OCI-LY1 (cell line): ENCODE measurements at regions not wholly inside any gene's neighbourhood (a gene's known extent, or its start where the extent isn't known, plus 50 kb on each side); places are given as distances from the start of the nearest gene placed in this dataset.

Experiments used
- H2AFZ ChIP-seq: fragments of 200-600 bp; sonication (generic), shearing (Covaris generic); 2 replicates; pipeline ENCODE4 v1.6.0; 2014; ENCODE audit warnings: antibody characterized with exemption, mild to moderate bottlenecking, low read length
- H3F3A ChIP-seq: fragments of 200-600 bp; sonication (generic), shearing (Covaris generic); 2 replicates; pipeline ENCODE4 v1.6.0; 2014; ENCODE audit warnings: mild to moderate bottlenecking, antibody characterized with exemption, low read length, moderate library complexity; ENCODE audit not compliant: insufficient read depth
- H3K27ac ChIP-seq: fragments of 200-600 bp; sonication (generic); 2 replicates; pipeline ENCODE4 v1.5.1; 2014; ENCODE audit warnings: low read length, mixed run types, mild to moderate bottlenecking, low read depth; ENCODE audit not compliant: poor library complexity, severe bottlenecking
- H3K27me3 ChIP-seq: fragments of 200-600 bp; sonication (generic); 2 replicates; pipeline ENCODE4 v1.6.0; 2014; ENCODE audit warnings: antibody characterized with exemption, mild to moderate bottlenecking, low read length, moderate library complexity; ENCODE audit not compliant: insufficient read depth
- H3K36me3 ChIP-seq: fragments of 200-600 bp; sonication (generic); 2 replicates; pipeline ENCODE4 v1.6.1; 2014; ENCODE audit warnings: mild to moderate bottlenecking, antibody characterized with exemption, low read length, moderate library complexity, mixed read lengths; ENCODE audit not compliant: insufficient read depth
- H3K4me1 ChIP-seq: fragments of 200-600 bp; sonication (generic); 2 replicates; pipeline ENCODE4 v1.5.1; 2014; ENCODE audit warnings: mild to moderate bottlenecking, low read length, moderate library complexity; ENCODE audit not compliant: insufficient read depth, severe bottlenecking
- H3K4me2 ChIP-seq: fragments of 200-600 bp; sonication (generic), shearing (Covaris generic); 2 replicates; pipeline ENCODE4 v1.6.1; 2014; ENCODE audit warnings: low read length
- H3K4me3 ChIP-seq: fragments of 200-600 bp; sonication (generic); 2 replicates; pipeline ENCODE4 v1.5.1; 2014; ENCODE audit warnings: low read length, low read depth, mild to moderate bottlenecking, mixed read lengths; ENCODE audit not compliant: poor library complexity, severe bottlenecking
- H3K79me2 ChIP-seq: fragments of 200-600 bp; shearing (Covaris generic); 2 replicates; pipeline ENCODE4 v1.6.1; 2016; ENCODE audit warnings: mixed run types, low read length, mixed read lengths; ENCODE audit not compliant: insufficient read depth
- H3K9ac ChIP-seq: fragments of 200-600 bp; sonication (generic), shearing (Covaris generic); 2 replicates; pipeline ENCODE4 v1.6.1; 2014; ENCODE audit warnings: mild to moderate bottlenecking, low read length, mixed read lengths
- H3K9me2 ChIP-seq: fragments of 200-600 bp; sonication (generic), shearing (Covaris generic); 2 replicates; pipeline ENCODE4 v1.6.1; 2014; ENCODE audit warnings: low read depth, mild to moderate bottlenecking, low read length, mixed read lengths
- H3K9me3 ChIP-seq: fragments of 200-600 bp; shearing (Covaris generic); 2 replicates; pipeline ENCODE4 v1.6.1; 2014; ENCODE audit warnings: low read length, mixed read lengths
- H4K20me1 ChIP-seq: fragments of 200-600 bp; sonication (generic), shearing (Covaris generic); 2 replicates; pipeline ENCODE4 v1.6.0; 2016; ENCODE audit warnings: mild to moderate bottlenecking, low read length; ENCODE audit not compliant: insufficient read depth
- EZH2 ChIP-seq: fragments of 200-600 bp; sonication (generic), shearing (Covaris generic); IDR thresholded peaks from 2 replicates; pipeline ENCODE4 v1.8.0; 2017; ENCODE audit warnings: borderline replicate concordance, mixed run types, mild to moderate bottlenecking, antibody characterized with exemption, low read length, moderate library complexity, mixed read lengths
- TF ChIP-seq, protein P1 (sequence below): fragments of 200-600 bp; sonication (generic), shearing (Covaris generic); IDR thresholded peaks from 2 replicates; pipeline ENCODE4 v1.5.1; 2017; ENCODE audit warnings: mild to moderate bottlenecking, antibody characterized with exemption, low read length, moderate library complexity, mixed read lengths

GRCh38 chr12:25906651-25907340 lies 51.7 kb upstream of the RASSF8 start:
- H3F3A ChIP-seq = no peaks in the 10 kb centered on the region
- no peaks in the 10 kb centered on the region for H3K27me3 ChIP-seq
- H4K20me1 ChIP-seq = no peaks in the 10 kb centered on the region
- H2AFZ ChIP-seq = no peak overlapping the region
- no peak overlapping the region for H3K9ac ChIP-seq
- no peaks in the 10 kb centered on the region for H3K4me1 ChIP-seq
- H3K4me3 ChIP-seq = no peak overlapping the region
- H3K4me2 ChIP-seq = no peak overlapping the region
- H3K36me3 ChIP-seq = no peaks in the 10 kb centered on the region
- H3K27ac ChIP-seq = no peak overlapping the region
- TF ChIP-seq, protein P1, sequence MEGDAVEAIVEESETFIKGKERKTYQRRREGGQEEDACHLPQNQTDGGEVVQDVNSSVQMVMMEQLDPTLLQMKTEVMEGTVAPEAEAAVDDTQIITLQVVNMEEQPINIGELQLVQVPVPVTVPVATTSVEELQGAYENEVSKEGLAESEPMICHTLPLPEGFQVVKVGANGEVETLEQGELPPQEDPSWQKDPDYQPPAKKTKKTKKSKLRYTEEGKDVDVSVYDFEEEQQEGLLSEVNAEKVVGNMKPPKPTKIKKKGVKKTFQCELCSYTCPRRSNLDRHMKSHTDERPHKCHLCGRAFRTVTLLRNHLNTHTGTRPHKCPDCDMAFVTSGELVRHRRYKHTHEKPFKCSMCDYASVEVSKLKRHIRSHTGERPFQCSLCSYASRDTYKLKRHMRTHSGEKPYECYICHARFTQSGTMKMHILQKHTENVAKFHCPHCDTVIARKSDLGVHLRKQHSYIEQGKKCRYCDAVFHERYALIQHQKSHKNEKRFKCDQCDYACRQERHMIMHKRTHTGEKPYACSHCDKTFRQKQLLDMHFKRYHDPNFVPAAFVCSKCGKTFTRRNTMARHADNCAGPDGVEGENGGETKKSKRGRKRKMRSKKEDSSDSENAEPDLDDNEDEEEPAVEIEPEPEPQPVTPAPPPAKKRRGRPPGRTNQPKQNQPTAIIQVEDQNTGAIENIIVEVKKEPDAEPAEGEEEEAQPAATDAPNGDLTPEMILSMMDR = no peak
- TF ChIP-seq EZH2 = no peak
- no peaks in the 10 kb centered on the region for H3K79me2 ChIP-seq
- no peaks in the 10 kb centered on the region for H3K9me3 ChIP-seq
- no peaks in the 10 kb centered on the region for H3K9me2 ChIP-seq
